Ishikawa (cell line): ENCODE measurements at regions not wholly inside any gene's neighbourhood (a gene's known extent, or its start where the extent isn't known, plus 50 kb on each side); places are given as distances from the start of the nearest gene placed in this dataset.

Experiments
- CREB1 ChIP-seq: IDR thresholded peaks from 2 replicates; pipeline ENCODE4 v1.6.1; 2012; ENCODE audit warnings: low read depth
- TEAD4 ChIP-seq: IDR thresholded peaks from 2 replicates; pipeline ENCODE4 v1.6.1; 2012
- YY1 ChIP-seq: IDR thresholded peaks from 2 replicates; pipeline ENCODE4 v1.6.1; 2012; ENCODE audit warnings: low read depth
- TF ChIP-seq, protein P1 (sequence below): IDR thresholded peaks from 2 replicates; pipeline ENCODE4 v1.6.1; 2012; ENCODE audit warnings: low read depth, mild to moderate bottlenecking

DNA sequence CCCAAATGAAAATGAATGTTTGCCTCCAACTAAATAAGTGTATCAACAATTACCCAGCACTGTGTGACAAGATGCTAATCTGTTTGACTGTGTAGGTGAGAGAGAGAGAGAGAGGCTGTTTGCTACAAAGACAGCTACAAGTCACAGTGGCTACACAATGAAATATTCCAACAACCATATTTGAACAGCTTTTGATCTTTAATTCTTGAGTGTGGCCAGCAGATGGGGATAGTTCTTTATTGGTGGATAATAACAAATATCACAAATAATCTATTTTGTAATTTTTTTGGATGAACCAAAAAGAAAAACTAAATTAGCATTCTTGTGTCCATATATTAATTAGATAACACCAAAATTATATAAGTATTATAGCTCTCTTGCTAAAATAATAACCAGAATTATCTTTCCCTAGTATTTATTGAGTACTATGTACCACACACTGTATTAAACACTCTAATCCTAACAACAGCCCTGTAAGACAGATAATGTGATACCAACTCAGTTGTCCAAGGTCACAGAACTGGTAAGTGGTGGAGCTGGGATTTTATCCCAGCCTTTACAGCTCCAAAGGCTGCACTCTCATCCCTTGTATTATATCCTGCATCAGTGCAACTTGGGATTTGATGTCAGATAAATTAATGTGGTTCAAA, 61.9 kb upstream of the C3orf80 start:
- TF ChIP-seq YY1 (no peak), CREB1 (no peak), TEAD4 (no peak)
- TF ChIP-seq, protein P1, sequence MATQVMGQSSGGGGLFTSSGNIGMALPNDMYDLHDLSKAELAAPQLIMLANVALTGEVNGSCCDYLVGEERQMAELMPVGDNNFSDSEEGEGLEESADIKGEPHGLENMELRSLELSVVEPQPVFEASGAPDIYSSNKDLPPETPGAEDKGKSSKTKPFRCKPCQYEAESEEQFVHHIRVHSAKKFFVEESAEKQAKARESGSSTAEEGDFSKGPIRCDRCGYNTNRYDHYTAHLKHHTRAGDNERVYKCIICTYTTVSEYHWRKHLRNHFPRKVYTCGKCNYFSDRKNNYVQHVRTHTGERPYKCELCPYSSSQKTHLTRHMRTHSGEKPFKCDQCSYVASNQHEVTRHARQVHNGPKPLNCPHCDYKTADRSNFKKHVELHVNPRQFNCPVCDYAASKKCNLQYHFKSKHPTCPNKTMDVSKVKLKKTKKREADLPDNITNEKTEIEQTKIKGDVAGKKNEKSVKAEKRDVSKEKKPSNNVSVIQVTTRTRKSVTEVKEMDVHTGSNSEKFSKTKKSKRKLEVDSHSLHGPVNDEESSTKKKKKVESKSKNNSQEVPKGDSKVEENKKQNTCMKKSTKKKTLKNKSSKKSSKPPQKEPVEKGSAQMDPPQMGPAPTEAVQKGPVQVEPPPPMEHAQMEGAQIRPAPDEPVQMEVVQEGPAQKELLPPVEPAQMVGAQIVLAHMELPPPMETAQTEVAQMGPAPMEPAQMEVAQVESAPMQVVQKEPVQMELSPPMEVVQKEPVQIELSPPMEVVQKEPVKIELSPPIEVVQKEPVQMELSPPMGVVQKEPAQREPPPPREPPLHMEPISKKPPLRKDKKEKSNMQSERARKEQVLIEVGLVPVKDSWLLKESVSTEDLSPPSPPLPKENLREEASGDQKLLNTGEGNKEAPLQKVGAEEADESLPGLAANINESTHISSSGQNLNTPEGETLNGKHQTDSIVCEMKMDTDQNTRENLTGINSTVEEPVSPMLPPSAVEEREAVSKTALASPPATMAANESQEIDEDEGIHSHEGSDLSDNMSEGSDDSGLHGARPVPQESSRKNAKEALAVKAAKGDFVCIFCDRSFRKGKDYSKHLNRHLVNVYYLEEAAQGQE, result no peak
